ENCODE measurements at regions not wholly inside any gene's neighbourhood (a gene's known extent, or its start where the extent isn't known, plus 50 kb on each side); places are given as distances from the start of the nearest gene placed in this dataset.
"Not testable (repeated sequence)": the region's sequence is repeated elsewhere in the genome, so short reads cannot be mapped to it uniquely, and the experiment has no call there.

DNA sequence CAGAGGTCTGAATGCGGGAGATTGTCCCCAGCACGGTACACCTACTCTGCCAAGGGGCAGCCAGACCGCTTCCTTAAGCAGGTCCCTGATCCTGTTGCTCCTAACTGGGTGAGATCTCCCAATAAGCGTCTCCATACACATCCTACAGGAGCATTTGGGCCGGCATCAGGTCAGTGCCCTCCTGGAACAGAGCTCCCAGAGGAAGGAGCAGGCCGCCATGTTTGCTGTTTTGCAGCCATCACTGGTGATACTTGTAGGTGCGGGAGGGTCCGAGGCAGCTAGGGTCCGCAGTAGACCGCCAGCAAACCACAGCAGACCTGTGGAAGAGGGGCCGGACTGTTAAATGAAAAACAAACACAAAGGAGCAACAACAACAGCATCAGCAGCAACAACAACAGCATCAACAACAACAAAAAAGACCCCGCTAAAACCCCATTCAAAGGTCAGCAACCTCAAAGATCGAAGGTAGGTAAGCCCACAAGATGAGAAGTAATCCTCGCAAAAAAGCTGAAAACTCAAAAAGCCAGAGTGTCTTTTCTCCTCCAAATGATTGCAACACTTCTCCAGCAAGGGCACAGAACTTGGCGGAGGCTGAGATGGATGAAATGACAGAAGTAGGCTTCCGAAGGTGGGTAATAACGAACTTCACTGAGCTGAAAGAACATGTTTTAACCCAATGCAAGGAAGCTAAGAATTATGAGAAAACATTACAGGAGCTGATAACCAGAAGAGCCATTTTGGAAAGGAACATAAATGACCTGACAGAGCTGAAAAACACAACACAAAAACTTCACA lies 79.0 kb upstream of the CDH7 start:
- TF ChIP-seq ZFP3 (CRISPR knock-in tag; IDR thresholded peaks at IDR 0.05) (no peak), ZFP30 (CRISPR knock-in tag; IDR thresholded peaks at IDR 0.05) (no peak), ISL1 (CRISPR knock-in tag; IDR thresholded peaks at IDR 0.05) (no peak), ZNF8 (CRISPR knock-in tag; IDR thresholded peaks at IDR 0.05) (no peak), OSR1 (CRISPR knock-in tag; IDR thresholded peaks at IDR 0.05) (no peak), ZC3H10 (CRISPR knock-in tag; IDR thresholded peaks at IDR 0.05) (no peak), TCF4 (CRISPR knock-in tag; IDR thresholded peaks at IDR 0.05; ENCODE audit: borderline replicate concordance) (no peak)
- TF ChIP-seq, protein P1, sequence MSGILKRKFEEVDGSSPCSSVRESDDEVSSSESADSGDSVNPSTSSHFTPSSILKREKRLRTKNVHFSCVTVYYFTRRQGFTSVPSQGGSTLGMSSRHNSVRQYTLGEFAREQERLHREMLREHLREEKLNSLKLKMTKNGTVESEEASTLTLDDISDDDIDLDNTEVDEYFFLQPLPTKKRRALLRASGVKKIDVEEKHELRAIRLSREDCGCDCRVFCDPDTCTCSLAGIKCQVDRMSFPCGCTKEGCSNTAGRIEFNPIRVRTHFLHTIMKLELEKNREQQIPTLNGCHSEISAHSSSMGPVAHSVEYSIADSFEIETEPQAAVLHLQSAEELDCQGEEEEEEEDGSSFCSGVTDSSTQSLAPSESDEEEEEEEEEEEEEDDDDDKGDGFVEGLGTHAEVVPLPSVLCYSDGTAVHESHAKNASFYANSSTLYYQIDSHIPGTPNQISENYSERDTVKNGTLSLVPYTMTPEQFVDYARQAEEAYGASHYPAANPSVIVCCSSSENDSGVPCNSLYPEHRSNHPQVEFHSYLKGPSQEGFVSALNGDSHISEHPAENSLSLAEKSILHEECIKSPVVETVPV (CRISPR knock-in tag; IDR thresholded peaks at IDR 0.05), result no peak

DNA sequence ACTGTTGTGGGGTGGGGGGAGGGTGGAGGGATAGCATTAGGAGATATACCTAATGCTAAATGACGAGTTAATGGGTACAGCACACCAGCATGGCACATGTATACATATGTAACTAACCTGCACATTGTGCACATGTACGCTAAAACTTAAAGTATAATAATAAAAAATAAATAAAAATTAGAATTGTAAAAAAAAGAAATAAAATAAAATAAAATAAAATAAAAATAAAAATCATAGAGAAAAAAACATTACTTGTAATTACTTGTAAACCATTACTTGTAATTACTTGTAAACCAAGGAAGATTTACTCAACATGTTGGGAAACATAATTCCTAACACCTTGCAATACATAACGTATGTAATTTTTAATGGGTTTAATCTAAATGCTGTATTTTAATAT lies 80.7 kb upstream of the CDH7 start:
- not testable (repeated sequence) for ATAC-seq

More for the DNA sequence above, 79.0 kb upstream of the CDH7 start:
- no peak for ATAC-seq

DNA sequence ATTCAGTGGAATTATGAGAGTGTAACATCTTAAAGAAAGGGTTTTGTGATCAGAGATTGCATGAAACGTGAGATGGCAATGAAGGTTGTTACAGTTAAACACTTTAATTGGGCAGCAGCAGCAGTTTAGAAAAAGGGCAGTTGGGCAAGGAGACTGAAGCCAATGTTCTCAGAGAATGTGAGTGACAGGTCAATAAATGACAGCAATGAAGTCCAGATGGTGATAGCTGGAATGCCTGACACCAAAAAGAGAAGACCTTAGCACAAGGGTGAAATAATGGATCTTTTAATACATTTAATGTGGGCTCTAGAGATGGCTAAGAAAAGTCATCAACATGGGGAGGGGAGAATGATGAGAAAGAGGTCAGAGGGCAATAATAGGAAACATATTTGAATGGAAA lies 89.4 kb upstream of the CDH7 start:
- TF ChIP-seq, protein P2, sequence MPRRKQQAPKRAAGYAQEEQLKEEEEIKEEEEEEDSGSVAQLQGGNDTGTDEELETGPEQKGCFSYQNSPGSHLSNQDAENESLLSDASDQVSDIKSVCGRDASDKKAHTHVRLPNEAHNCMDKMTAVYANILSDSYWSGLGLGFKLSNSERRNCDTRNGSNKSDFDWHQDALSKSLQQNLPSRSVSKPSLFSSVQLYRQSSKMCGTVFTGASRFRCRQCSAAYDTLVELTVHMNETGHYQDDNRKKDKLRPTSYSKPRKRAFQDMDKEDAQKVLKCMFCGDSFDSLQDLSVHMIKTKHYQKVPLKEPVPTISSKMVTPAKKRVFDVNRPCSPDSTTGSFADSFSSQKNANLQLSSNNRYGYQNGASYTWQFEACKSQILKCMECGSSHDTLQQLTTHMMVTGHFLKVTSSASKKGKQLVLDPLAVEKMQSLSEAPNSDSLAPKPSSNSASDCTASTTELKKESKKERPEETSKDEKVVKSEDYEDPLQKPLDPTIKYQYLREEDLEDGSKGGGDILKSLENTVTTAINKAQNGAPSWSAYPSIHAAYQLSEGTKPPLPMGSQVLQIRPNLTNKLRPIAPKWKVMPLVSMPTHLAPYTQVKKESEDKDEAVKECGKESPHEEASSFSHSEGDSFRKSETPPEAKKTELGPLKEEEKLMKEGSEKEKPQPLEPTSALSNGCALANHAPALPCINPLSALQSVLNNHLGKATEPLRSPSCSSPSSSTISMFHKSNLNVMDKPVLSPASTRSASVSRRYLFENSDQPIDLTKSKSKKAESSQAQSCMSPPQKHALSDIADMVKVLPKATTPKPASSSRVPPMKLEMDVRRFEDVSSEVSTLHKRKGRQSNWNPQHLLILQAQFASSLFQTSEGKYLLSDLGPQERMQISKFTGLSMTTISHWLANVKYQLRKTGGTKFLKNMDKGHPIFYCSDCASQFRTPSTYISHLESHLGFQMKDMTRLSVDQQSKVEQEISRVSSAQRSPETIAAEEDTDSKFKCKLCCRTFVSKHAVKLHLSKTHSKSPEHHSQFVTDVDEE (CRISPR knock-in tag; IDR thresholded peaks at IDR 0.05), result no peak
- TF ChIP-seq ARNTL (CRISPR knock-in tag; IDR thresholded peaks at IDR 0.05; ENCODE audit: borderline replicate concordance, low read depth), result no peak
- TF ChIP-seq, protein P3, sequence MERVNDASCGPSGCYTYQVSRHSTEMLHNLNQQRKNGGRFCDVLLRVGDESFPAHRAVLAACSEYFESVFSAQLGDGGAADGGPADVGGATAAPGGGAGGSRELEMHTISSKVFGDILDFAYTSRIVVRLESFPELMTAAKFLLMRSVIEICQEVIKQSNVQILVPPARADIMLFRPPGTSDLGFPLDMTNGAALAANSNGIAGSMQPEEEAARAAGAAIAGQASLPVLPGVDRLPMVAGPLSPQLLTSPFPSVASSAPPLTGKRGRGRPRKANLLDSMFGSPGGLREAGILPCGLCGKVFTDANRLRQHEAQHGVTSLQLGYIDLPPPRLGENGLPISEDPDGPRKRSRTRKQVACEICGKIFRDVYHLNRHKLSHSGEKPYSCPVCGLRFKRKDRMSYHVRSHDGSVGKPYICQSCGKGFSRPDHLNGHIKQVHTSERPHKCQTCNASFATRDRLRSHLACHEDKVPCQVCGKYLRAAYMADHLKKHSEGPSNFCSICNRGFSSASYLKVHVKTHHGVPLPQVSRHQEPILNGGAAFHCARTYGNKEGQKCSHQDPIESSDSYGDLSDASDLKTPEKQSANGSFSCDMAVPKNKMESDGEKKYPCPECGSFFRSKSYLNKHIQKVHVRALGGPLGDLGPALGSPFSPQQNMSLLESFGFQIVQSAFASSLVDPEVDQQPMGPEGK (CRISPR knock-in tag; IDR thresholded peaks at IDR 0.05; ENCODE audit: borderline replicate concordance), result no peak
- no peak for TF ChIP-seq SNAI2 (CRISPR knock-in tag; IDR thresholded peaks at IDR 0.05)
- no peak for TF ChIP-seq GLIS3 (CRISPR knock-in tag; IDR thresholded peaks at IDR 0.05)
- no peak for TF ChIP-seq ISL1 (CRISPR knock-in tag; IDR thresholded peaks at IDR 0.05)
- TF ChIP-seq ZNF565 (CRISPR knock-in tag; conservative IDR thresholded peaks at IDR 0.05; ENCODE audit: low read depth), result no peak
- TF ChIP-seq, protein P4, sequence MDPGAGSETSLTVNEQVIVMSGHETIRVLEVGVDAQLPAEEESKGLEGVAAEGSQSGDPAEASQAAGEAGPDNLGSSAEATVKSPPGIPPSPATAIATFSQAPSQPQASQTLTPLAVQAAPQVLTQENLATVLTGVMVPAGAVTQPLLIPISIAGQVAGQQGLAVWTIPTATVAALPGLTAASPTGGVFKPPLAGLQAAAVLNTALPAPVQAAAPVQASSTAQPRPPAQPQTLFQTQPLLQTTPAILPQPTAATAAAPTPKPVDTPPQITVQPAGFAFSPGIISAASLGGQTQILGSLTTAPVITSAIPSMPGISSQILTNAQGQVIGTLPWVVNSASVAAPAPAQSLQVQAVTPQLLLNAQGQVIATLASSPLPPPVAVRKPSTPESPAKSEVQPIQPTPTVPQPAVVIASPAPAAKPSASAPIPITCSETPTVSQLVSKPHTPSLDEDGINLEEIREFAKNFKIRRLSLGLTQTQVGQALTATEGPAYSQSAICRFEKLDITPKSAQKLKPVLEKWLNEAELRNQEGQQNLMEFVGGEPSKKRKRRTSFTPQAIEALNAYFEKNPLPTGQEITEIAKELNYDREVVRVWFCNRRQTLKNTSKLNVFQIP (CRISPR knock-in tag; IDR thresholded peaks at IDR 0.05; ENCODE audit: borderline replicate concordance, low read depth), result no peak
- ATAC-seq, result no peak

DNA sequence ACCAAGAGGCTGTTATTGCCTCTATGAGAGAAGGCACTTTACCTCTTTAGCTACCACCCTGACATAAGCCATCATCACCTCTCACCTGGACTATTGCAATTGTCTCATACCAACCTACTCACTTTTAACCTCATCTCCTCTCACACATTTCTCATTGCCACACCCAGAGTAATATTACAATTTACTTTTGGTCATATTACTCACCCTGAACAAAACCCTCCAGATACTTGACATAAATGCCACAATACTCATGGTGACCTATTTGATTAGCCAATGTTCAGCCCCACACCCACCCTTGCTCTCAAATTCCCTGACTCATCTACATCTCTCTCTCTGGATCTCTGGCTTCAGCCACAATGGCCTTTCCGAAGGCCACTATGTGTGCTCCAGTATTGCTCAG lies 90.9 kb upstream of the CDH7 start:
- TF ChIP-seq, protein P5, sequence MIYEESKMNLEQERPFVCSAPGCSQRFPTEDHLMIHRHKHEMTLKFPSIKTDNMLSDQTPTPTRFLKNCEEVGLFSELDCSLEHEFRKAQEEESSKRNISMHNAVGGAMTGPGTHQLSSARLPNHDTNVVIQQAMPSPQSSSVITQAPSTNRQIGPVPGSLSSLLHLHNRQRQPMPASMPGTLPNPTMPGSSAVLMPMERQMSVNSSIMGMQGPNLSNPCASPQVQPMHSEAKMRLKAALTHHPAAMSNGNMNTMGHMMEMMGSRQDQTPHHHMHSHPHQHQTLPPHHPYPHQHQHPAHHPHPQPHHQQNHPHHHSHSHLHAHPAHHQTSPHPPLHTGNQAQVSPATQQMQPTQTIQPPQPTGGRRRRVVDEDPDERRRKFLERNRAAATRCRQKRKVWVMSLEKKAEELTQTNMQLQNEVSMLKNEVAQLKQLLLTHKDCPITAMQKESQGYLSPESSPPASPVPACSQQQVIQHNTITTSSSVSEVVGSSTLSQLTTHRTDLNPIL (CRISPR knock-in tag; IDR thresholded peaks at IDR 0.05; ENCODE audit: low read depth), result no peak
- TF ChIP-seq ZNF565 (CRISPR knock-in tag; conservative IDR thresholded peaks at IDR 0.05; ENCODE audit: low read depth), result no peak
- TF ChIP-seq TCF4 (CRISPR knock-in tag; IDR thresholded peaks at IDR 0.05; ENCODE audit: borderline replicate concordance), result no peak
- TF ChIP-seq PPARA (CRISPR knock-in tag; IDR thresholded peaks at IDR 0.05; ENCODE audit: borderline replicate concordance), result no peak
- no peak for TF ChIP-seq ARNTL (CRISPR knock-in tag; IDR thresholded peaks at IDR 0.05; ENCODE audit: borderline replicate concordance, low read depth)
- no peak for TF ChIP-seq ZNF70 (CRISPR knock-in tag; IDR thresholded peaks at IDR 0.05)
- no peak for TF ChIP-seq ISL1 (CRISPR knock-in tag; IDR thresholded peaks at IDR 0.05)
- TF ChIP-seq, protein P3 (CRISPR knock-in tag; IDR thresholded peaks at IDR 0.05; ENCODE audit: borderline replicate concordance), result no peak
- TF ChIP-seq OSR1 (CRISPR knock-in tag; IDR thresholded peaks at IDR 0.05), result no peak
- no peak for TF ChIP-seq ZFP3 (CRISPR knock-in tag; IDR thresholded peaks at IDR 0.05)
- TF ChIP-seq BACH2 (CRISPR knock-in tag; IDR thresholded peaks at IDR 0.05; ENCODE audit: borderline replicate concordance), result no peak
- TF ChIP-seq GLIS3 (CRISPR knock-in tag; IDR thresholded peaks at IDR 0.05), result no peak
- TF ChIP-seq TOX (CRISPR knock-in tag; IDR thresholded peaks at IDR 0.05; ENCODE audit: borderline replicate concordance), result no peak
- TF ChIP-seq, protein P1 (CRISPR knock-in tag; IDR thresholded peaks at IDR 0.05), result no peak
- TF ChIP-seq CSDC2 (CRISPR knock-in tag; IDR thresholded peaks at IDR 0.05), result no peak
- no peak for TF ChIP-seq RARB (CRISPR knock-in tag; IDR thresholded peaks at IDR 0.05)
- TF ChIP-seq ESRRG (CRISPR knock-in tag; IDR thresholded peaks at IDR 0.05), result no peak
- TF ChIP-seq ZFP30 (CRISPR knock-in tag; IDR thresholded peaks at IDR 0.05), result no peak
- no peak for ATAC-seq
